Lower leg skin (tissue), 4 donors: ENCODE measurements at regions not wholly inside any gene's neighbourhood (a gene's known extent, or its start where the extent isn't known, plus 50 kb on each side); places are given as distances from the start of the nearest gene placed in this dataset.

ENCODE experiments used
- DNase-seq, 2 donors: peaks; one replicate each; pipeline ENCODE4 v3.0.0-alpha.2; 2019; ENCODE audit warnings: low spot score in 2 of 2
- H3K4me3 ChIP-seq: fragments of 200-600 bp; sonication (generic); 2 replicates; pipeline ENCODE4 v1.5.1; 2017; ENCODE audit warnings: mild to moderate bottlenecking, low read depth; ENCODE audit not compliant: poor library complexity, severe bottlenecking
- CTCF ChIP-seq, 3 donors: fragments of 450-650 bp; IDR thresholded peaks; one replicate each; pipeline ENCODE4 v1.5.1; 2016; ENCODE audit warnings: antibody characterized with exemption in 3 of 3, mild to moderate bottlenecking in 3 of 3, moderate library complexity in 2 of 3
- POLR2A ChIP-seq, 2 donors: fragments of 450-650 bp; IDR thresholded peaks; one replicate each; pipeline ENCODE4 v1.6.1; 2016 to 2017; ENCODE audit warnings: antibody characterized with exemption in 2 of 2, mild to moderate bottlenecking in 1 of 2, moderate library complexity in 1 of 2
- WGBS, 2 donors: methylation state at CpG; one replicate each; pipeline ENCODE4 v1.1.5; 2018; 5-methylcytosine and 5-hydroxymethylcytosine counted together
- intact Hi-C: fragments of 100-400 bp; cut with DNase I; formaldehyde crosslinking; loops from one replicate; pipeline ENCODE4 v1.15.0; 2023; ENCODE audit warnings: low total_unique reads

- intact Hi-C loops, result no loop called here
- no peak for DNase-seq
- H3K4me3 ChIP-seq, result no peak overlapping the region
- WGBS, 2 donors, result 72 to 74% methylated on average over 3 of the region's 3 CpGs
- TF ChIP-seq POLR2A (IDR thresholded peaks at IDR 0.05) (no peak), CTCF (IDR thresholded peaks at IDR 0.05) (no peak)
These were observed 802.0 kb downstream of the C12orf50 start for GRCh38 chr12:87227162-87227561.

GRCh38 chr12:87217491-87217890 is 811.7 kb downstream of the C12orf50 start:
- no peak for TF ChIP-seq CTCF (IDR thresholded peaks at IDR 0.05)
- no peak for TF ChIP-seq POLR2A (IDR thresholded peaks at IDR 0.05)
- intact Hi-C loops, result no loop called here
- H3K4me3 ChIP-seq, result no peak overlapping the region
- DNase-seq, result no peak

- DNase-seq, result no peak
- intact Hi-C loops, result no loop called here
- H3K4me3 ChIP-seq, result no peak overlapping the region
- TF ChIP-seq CTCF (IDR thresholded peaks at IDR 0.05), result no peak
- no peak for TF ChIP-seq POLR2A (IDR thresholded peaks at IDR 0.05)
- 66 to 78% methylated on average over 4 of the region's 4 CpGs for WGBS, 2 donors
These were observed 812.8 kb downstream of the C12orf50 start for GRCh38 chr12:87216436-87216835.

- TF ChIP-seq CTCF (IDR thresholded peaks at IDR 0.05) (no peak), POLR2A (IDR thresholded peaks at IDR 0.05) (no peak)
- no peak overlapping the region for H3K4me3 ChIP-seq
- 86 to 87% methylated on average over 2 of the region's 2 CpGs for WGBS, 2 donors
- no peak for DNase-seq
- intact Hi-C loops, result no loop called here
These were observed 827.0 kb downstream of the C12orf50 start for GRCh38 chr12:87202189-87202588.

- DNase-seq, result no peak
- no peak for TF ChIP-seq POLR2A (IDR thresholded peaks at IDR 0.05)
- TF ChIP-seq CTCF (IDR thresholded peaks at IDR 0.05), result no peak
- intact Hi-C loops, result no loop called here
- H3K4me3 ChIP-seq, result no peak overlapping the region
These were observed 827.6 kb downstream of the C12orf50 start for GRCh38 chr12:87201598-87201997.

GRCh38 chr12:87200289-87200979 is 828.8 kb downstream of the C12orf50 start:
- no peak overlapping the region for H3K4me3 ChIP-seq
- 55 to 89% methylated on average over 1 of the region's 1 CpG for WGBS, 2 donors
- no peak for DNase-seq
- TF ChIP-seq POLR2A (IDR thresholded peaks at IDR 0.05) (no peak), CTCF (IDR thresholded peaks at IDR 0.05) (no peak)
- intact Hi-C loops, result no loop called here
